Stimulated activated CD8-positive, alpha-beta memory T cell treated with anti-CD3 and anti-CD28 coated beads, Interleukin-12 subunit alpha, Interleukin-12 subunit beta, amount 100 ng/mL, for 4 hours (primary cell): ENCODE measurements at regions not wholly inside any gene's neighbourhood (a gene's known extent, or its start where the extent isn't known, plus 50 kb on each side); places are given as distances from the start of the nearest gene placed in this dataset.

Source experiments
- DNase-seq: peaks from one replicate; pipeline ENCODE4 v3.0.0-alpha.2; 2020; ENCODE audit warnings: low read depth

GRCh38 chr2:118509319-118510004 lies 338.0 kb downstream of the EN1 start:
- DNase-seq = no peak

- DNase-seq = no peak
Measured at GRCh38 chr2:118508282-118508681, 339.2 kb downstream of the EN1 start.

- DNase-seq = no peak
Measured at GRCh38 chr2:118505436-118505835, 342.0 kb downstream of the EN1 start.

GRCh38 chr2:118502106-118502505 lies 345.3 kb downstream of the EN1 start:
- no peak for DNase-seq

- no peak for DNase-seq
Measured at GRCh38 chr2:118498943-118499342, 348.5 kb downstream of the EN1 start.

GRCh38 chr2:118496870-118497611 lies 350.4 kb downstream of the EN1 start:
- no peak for DNase-seq

- DNase-seq = no peak
Measured at GRCh38 chr2:118496467-118496866, 351.0 kb downstream of the EN1 start.

GRCh38 chr2:118495290-118495689 lies 352.2 kb downstream of the EN1 start:
- no peak for DNase-seq

GRCh38 chr2:118493213-118493612 lies 354.2 kb downstream of the EN1 start:
- no peak for DNase-seq

GRCh38 chr2:118492335-118492734 lies 355.1 kb downstream of the EN1 start:
- no peak for DNase-seq

GRCh38 chr2:118490330-118490729 lies 357.1 kb downstream of the EN1 start:
- DNase-seq = no peak

- DNase-seq = no peak
Measured at GRCh38 chr2:118489712-118490299, 357.6 kb downstream of the EN1 start.

- no peak for DNase-seq
Measured at GRCh38 chr2:118481299-118481698, 366.1 kb downstream of the EN1 start.

GRCh38 chr2:118479020-118479419 lies 368.4 kb downstream of the EN1 start:
- DNase-seq = no peak

GRCh38 chr2:118477111-118477862 lies 370.2 kb downstream of the EN1 start:
- no peak for DNase-seq

GRCh38 chr2:118475622-118476205 lies 371.7 kb downstream of the EN1 start:
- DNase-seq = no peak

GRCh38 chr2:118474541-118474920 lies 372.9 kb downstream of the EN1 start:
- no peak for DNase-seq

GRCh38 chr2:118473846-118474540 lies 373.5 kb downstream of the EN1 start:
- DNase-seq = no peak

GRCh38 chr2:118473241-118473640 lies 374.2 kb downstream of the EN1 start:
- no peak for DNase-seq

GRCh38 chr2:118470297-118470696 lies 377.2 kb downstream of the EN1 start:
- DNase-seq = no peak

- DNase-seq = no peak
Measured at GRCh38 chr2:118469103-118469502, 378.3 kb downstream of the EN1 start.
